A673 (cell line): ENCODE measurements at regions not wholly inside any gene's neighbourhood (a gene's known extent, or its start where the extent isn't known, plus 50 kb on each side); places are given as distances from the start of the nearest gene placed in this dataset.

ENCODE experiments used
- BruUV-seq: library from RNA; stranded (reverse); fragments of 400-500 nt; replicated peaks from 2 replicates; lab custom pipeline; 2021; lab: Mats Ljungman, UMichigan
- CTCF ChIA-PET: fragments of 300-600 bp; sonication (Branson Sonifier 250); formaldehyde crosslinking; loops from one replicate; lab custom pipeline; 2022; ENCODE audit warnings: antibody characterized with exemption; lab: Charles Lee
- POLR2A ChIA-PET: fragments of 300-600 bp; sonication (Branson Sonifier 250); formaldehyde crosslinking; loops from one replicate; lab custom pipeline; 2022; ENCODE audit warnings: antibody characterized with exemption; ENCODE audit not compliant: low non-redundant PET; lab: Charles Lee
- DNase-seq: peaks from one replicate; pipeline ENCODE4 v3.0.0-alpha.2; 2015; ENCODE audit warnings: low spot score
- H3K27ac ChIP-seq: fragments of 200-600 bp; sonication (generic); 2 replicates; pipeline ENCODE4 v1.5.1; 2016; ENCODE audit warnings: mixed run types, low read depth, mild to moderate bottlenecking, mixed read lengths, antibody characterized with exemption, low read length; ENCODE audit not compliant: poor library complexity, severe bottlenecking
- H3K27me3 ChIP-seq: fragments of 200-600 bp; sonication (generic); replicated peaks from 2 replicates; pipeline ENCODE4 v1.6.1; 2017; ENCODE audit warnings: mixed run types, low read depth, mild to moderate bottlenecking, mixed read lengths, antibody characterized with exemption, low read length; ENCODE audit not compliant: insufficient read depth, poor library complexity
- H3K36me3 ChIP-seq: fragments of 200-600 bp; sonication (generic); 2 replicates; pipeline ENCODE4 v1.6.1; 2016; ENCODE audit warnings: mixed run types, mild to moderate bottlenecking, mixed read lengths, antibody characterized with exemption, low read length; ENCODE audit not compliant: insufficient read depth, poor library complexity, severe bottlenecking
- H3K4me1 ChIP-seq: fragments of 200-600 bp; sonication (generic); 2 replicates; pipeline ENCODE4 v1.6.1; 2017; ENCODE audit warnings: mixed run types, mild to moderate bottlenecking, mixed read lengths, antibody characterized with exemption, low read length; ENCODE audit not compliant: insufficient read depth, poor library complexity, severe bottlenecking
- H3K4me3 ChIP-seq: fragments of 200-600 bp; sonication (generic); 2 replicates; pipeline ENCODE4 v1.5.1; 2016; ENCODE audit warnings: low read depth, mixed run types, mild to moderate bottlenecking, mixed read lengths, low read length; ENCODE audit not compliant: poor library complexity, severe bottlenecking
- H3K9me3 ChIP-seq: fragments of 200-600 bp; sonication (generic); 2 replicates; pipeline ENCODE4 v1.6.1; 2016; ENCODE audit warnings: mixed run types, low read depth, mild to moderate bottlenecking, mixed read lengths, antibody characterized with exemption, low read length; ENCODE audit not compliant: poor library complexity, severe bottlenecking
- CTCF ChIP-seq: fragments of 300-800, 200-600 bp; sonication (generic); conservative IDR thresholded peaks from 2 replicates; pipeline ENCODE4 v1.5.1; 2017; ENCODE audit warnings: low read depth, mild to moderate bottlenecking, antibody characterized with exemption, low read length, moderate library complexity, mixed read lengths
- EZH2 ChIP-seq: fragments of 200-600 bp; sonication (generic); IDR thresholded peaks from 2 replicates; pipeline ENCODE4 v1.6.1; 2017; ENCODE audit warnings: borderline replicate concordance, low read depth, mild to moderate bottlenecking, mixed read lengths, antibody characterized with exemption, low read length; ENCODE audit not compliant: poor library complexity, severe bottlenecking
- intact Hi-C: fragments of 100-400 bp; cut with micrococcal nuclease; formaldehyde crosslinking; loops from one replicate; pipeline ENCODE4 v1.10.0; 2022; ENCODE audit not compliant: unreplicated experiment

- ChIA-PET CTCF (no interaction called here), POLR2A (no interaction called here)
- Histone ChIP-seq H3K9me3 (no peaks in the 10 kb centered on the region), H3K36me3 (no peaks in the 10 kb centered on the region), H3K27me3 (no peaks in the 10 kb centered on the region), H3K4me1 (no peaks in the 10 kb centered on the region), H3K4me3 (no peak overlapping the region), H3K27ac (no peak overlapping the region)
- TF ChIP-seq CTCF (no peak), EZH2 (no peak)
- BruUV-seq = no TSS peak
- intact Hi-C loops = no loop called here
- no peak for DNase-seq
Observed at GRCh38 chr14:80146941-80147340, 64.4 kb downstream of the DIO2 start.

- no peak for TF ChIP-seq EZH2
- TF ChIP-seq CTCF = no peak
- no peaks in the 10 kb centered on the region for H3K27me3 ChIP-seq
- peaks cover 3% of the 10 kb centered on the region for H3K9me3 ChIP-seq
- H3K27ac ChIP-seq = no peak overlapping the region
- ChIA-PET POLR2A (no interaction called here), CTCF (no interaction called here)
- H3K36me3 ChIP-seq = no peaks in the 10 kb centered on the region
- no TSS peak for BruUV-seq
- no peak for DNase-seq
- no peak overlapping the region for H3K4me3 ChIP-seq
- no peaks in the 10 kb centered on the region for H3K4me1 ChIP-seq
- intact Hi-C loops = no loop called here
Observed at GRCh38 chr14:80136358-80136757, 74.9 kb downstream of the DIO2 start.

DNA sequence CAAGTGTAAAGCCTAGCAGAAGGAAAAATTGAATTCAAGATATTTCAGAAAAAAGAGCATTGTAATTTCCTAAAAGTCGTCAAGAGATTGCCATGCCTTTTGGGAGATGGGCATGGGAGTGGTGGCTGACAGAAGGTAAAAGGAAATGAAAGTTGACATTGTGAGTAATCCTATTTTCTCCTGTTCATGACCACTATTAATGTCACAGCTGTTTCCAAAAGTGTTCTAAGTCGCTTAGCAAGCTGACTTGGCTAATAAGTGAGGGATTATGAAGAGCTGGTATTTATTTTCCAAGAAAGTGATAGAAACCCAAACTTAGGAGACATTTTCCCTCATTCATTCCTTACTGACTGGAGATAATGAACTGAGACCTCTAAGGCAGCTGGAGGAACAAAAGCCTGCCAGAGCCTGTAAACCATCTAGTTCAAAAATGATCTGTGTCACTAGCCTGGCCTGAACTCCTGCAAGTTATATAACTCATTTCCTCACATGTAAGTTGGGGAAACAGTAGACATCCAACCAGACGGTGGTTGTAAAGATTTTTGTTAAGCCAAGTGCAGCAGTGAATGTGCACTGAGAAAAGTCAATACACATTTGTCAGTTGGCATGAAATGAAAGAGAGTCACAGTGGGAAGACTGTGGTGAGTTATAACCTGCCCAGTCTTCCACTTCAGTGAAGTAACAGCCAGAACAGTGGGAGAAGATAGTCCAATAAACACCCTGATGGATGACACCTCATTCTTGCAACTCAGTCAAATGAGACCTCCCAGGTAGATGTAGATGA lies 75.8 kb downstream of the DIO2 start:
- H3K9me3 ChIP-seq = peaks cover 3% of the 10 kb centered on the region
- no peak for DNase-seq
- H3K36me3 ChIP-seq = no peaks in the 10 kb centered on the region
- TF ChIP-seq CTCF = no peak
- TF ChIP-seq EZH2 = no peak
- intact Hi-C loops = no loop called here
- no peak overlapping the region for H3K27ac ChIP-seq
- no peaks in the 10 kb centered on the region for H3K27me3 ChIP-seq
- ChIA-PET POLR2A (no interaction called here), CTCF (no interaction called here)
- no peaks in the 10 kb centered on the region for H3K4me1 ChIP-seq
- H3K4me3 ChIP-seq = no peak overlapping the region
- BruUV-seq = no TSS peak
